Lower leg skin (tissue), 3 donors: ENCODE measurements at regions not wholly inside any gene's neighbourhood (a gene's known extent, or its start where the extent isn't known, plus 50 kb on each side); places are given as distances from the start of the nearest gene placed in this dataset.

ENCODE experiments used
- CTCF ChIP-seq, 3 donors: fragments of 450-650 bp; IDR thresholded peaks; one replicate each; pipeline ENCODE4 v1.5.1; 2016; ENCODE audit warnings: antibody characterized with exemption in 3 of 3, mild to moderate bottlenecking in 3 of 3, moderate library complexity in 2 of 3
- POLR2A ChIP-seq, 2 donors: fragments of 450-650 bp; IDR thresholded peaks; one replicate each; pipeline ENCODE4 v1.6.1; 2016 to 2017; ENCODE audit warnings: antibody characterized with exemption in 2 of 2, mild to moderate bottlenecking in 1 of 2, moderate library complexity in 1 of 2

- TF ChIP-seq CTCF (IDR thresholded peaks at IDR 0.05) (no peak), POLR2A (IDR thresholded peaks at IDR 0.05) (no peak)
Measured at GRCh38 chr5:34487159-34487879, 168.8 kb upstream of the RAI14 start.
